ENCODE measurements at regions not wholly inside any gene's neighbourhood (a gene's known extent, or its start where the extent isn't known, plus 50 kb on each side); places are given as distances from the start of the nearest gene placed in this dataset.

GRCh38 chr10:108861181-108861754, 1062.0 kb downstream of the XPNPEP1 start:
- no peaks in the 10 kb centered on the region for H3K9me3 ChIP-seq (ENCODE audit: control insufficient read depth, low read length)
- WGBS, 2 experiments (ENCODE audit: insufficient coverage in 2 of 2), result 80% methylated on average over 1 of the region's 5 CpGs; no CpG with 5 or more reads in 1 of the 2 experiments
- no peak overlapping the region for H3K4me3 ChIP-seq (ENCODE audit: extremely low read depth, insufficient read depth, low read length, poor library complexity, severe bottlenecking)
- no peak overlapping the region for H3K27ac ChIP-seq (ENCODE audit: low read depth, low read length, severe bottlenecking)
- no peaks in the 10 kb centered on the region for H3K4me1 ChIP-seq (ENCODE audit: control insufficient read depth, insufficient read depth, low read length, poor library complexity, severe bottlenecking)
- no peaks in the 10 kb centered on the region for H3K36me3 ChIP-seq (ENCODE audit: control insufficient read depth, insufficient read depth, low read length)

- H3K4me3 ChIP-seq (ENCODE audit: extremely low read depth, insufficient read depth, low read length, poor library complexity, severe bottlenecking), result no peak overlapping the region
- peaks cover 8% of the 10 kb centered on the region for H3K9me3 ChIP-seq (ENCODE audit: control insufficient read depth, low read length)
- H3K27ac ChIP-seq (ENCODE audit: low read depth, low read length, severe bottlenecking), result no peak overlapping the region
- 75 to 77% methylated on average over 2 of the region's 4 CpGs for WGBS, 2 experiments (ENCODE audit: insufficient coverage in 2 of 2)
- H3K4me1 ChIP-seq (ENCODE audit: control insufficient read depth, insufficient read depth, low read length, poor library complexity, severe bottlenecking), result no peaks in the 10 kb centered on the region
- H3K36me3 ChIP-seq (ENCODE audit: control insufficient read depth, insufficient read depth, low read length), result no peaks in the 10 kb centered on the region
Measured at GRCh38 chr10:108852211-108852610, 1071.1 kb downstream of the XPNPEP1 start.

DNA sequence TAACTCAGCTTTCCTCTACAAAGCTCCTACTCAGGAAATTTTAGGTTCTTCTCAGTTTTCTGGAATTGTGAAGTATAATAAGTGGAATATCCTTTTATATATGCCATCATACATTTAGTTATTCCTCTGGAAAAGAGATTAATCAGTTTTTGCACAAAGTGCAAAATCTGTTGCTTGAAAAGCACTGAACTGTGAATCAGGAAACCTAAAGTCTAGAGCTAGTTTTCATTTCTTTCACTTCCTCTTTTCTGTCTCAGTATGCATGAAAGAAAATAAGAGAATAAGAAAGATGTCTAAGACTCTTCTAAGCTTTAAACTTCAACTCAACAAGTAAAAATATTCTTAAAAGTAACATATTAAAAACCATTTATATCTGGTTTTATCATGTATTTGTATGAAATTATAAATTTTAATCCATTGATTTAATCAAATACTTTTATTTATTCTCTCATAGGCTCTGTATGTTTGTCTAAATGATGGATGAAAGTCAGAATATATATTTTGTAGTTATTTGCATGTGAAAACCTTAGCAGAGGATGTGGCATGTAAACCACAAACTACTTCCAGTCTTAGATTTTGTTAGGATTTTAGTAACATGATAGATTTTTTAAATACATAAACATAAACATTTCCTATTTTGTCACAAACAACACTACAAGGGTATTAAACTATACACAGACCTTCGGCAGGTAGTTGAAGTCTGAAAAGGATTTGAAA, 1073.0 kb downstream of the XPNPEP1 start:
- Histone ChIP-seq H3K36me3 (ENCODE audit: control insufficient read depth, insufficient read depth, low read length) (no peaks in the 10 kb centered on the region), H3K9me3 (ENCODE audit: control insufficient read depth, low read length) (peaks cover 8% of the 10 kb centered on the region), H3K4me1 (ENCODE audit: control insufficient read depth, insufficient read depth, low read length, poor library complexity, severe bottlenecking) (no peaks in the 10 kb centered on the region), H3K4me3 (ENCODE audit: extremely low read depth, insufficient read depth, low read length, poor library complexity, severe bottlenecking) (no peak overlapping the region), H3K27ac (ENCODE audit: low read depth, low read length, severe bottlenecking) (no peak overlapping the region)
- no CpG with 5 or more reads among the region's 1 CpG for WGBS, 2 experiments (ENCODE audit: insufficient coverage in 2 of 2)

GRCh38 chr10:108849688-108850087, 1073.6 kb downstream of the XPNPEP1 start:
- no peaks in the 10 kb centered on the region for H3K4me1 ChIP-seq (ENCODE audit: control insufficient read depth, insufficient read depth, low read length, poor library complexity, severe bottlenecking)
- peaks cover 8% of the 10 kb centered on the region for H3K9me3 ChIP-seq (ENCODE audit: control insufficient read depth, low read length)
- WGBS, 2 experiments (ENCODE audit: insufficient coverage in 2 of 2), result no CpG with 5 or more reads among the region's 2 CpGs
- no peak overlapping the region for H3K27ac ChIP-seq (ENCODE audit: low read depth, low read length, severe bottlenecking)
- H3K36me3 ChIP-seq (ENCODE audit: control insufficient read depth, insufficient read depth, low read length), result no peaks in the 10 kb centered on the region
- H3K4me3 ChIP-seq (ENCODE audit: extremely low read depth, insufficient read depth, low read length, poor library complexity, severe bottlenecking), result no peak overlapping the region

- H3K4me3 ChIP-seq (ENCODE audit: extremely low read depth, insufficient read depth, low read length, poor library complexity, severe bottlenecking), result no peak overlapping the region
- H3K36me3 ChIP-seq (ENCODE audit: control insufficient read depth, insufficient read depth, low read length), result no peaks in the 10 kb centered on the region
- no peaks in the 10 kb centered on the region for H3K4me1 ChIP-seq (ENCODE audit: control insufficient read depth, insufficient read depth, low read length, poor library complexity, severe bottlenecking)
- H3K27ac ChIP-seq (ENCODE audit: low read depth, low read length, severe bottlenecking), result no peak overlapping the region
- peaks cover 8% of the 10 kb centered on the region for H3K9me3 ChIP-seq (ENCODE audit: control insufficient read depth, low read length)
Measured at GRCh38 chr10:108849186-108849585, 1074.1 kb downstream of the XPNPEP1 start.

GRCh38 chr10:108848046-108848445, 1075.3 kb downstream of the XPNPEP1 start:
- no CpG with 5 or more reads among the region's 1 CpG for WGBS, 2 experiments (ENCODE audit: insufficient coverage in 2 of 2)
- Histone ChIP-seq H3K4me1 (ENCODE audit: control insufficient read depth, insufficient read depth, low read length, poor library complexity, severe bottlenecking) (no peaks in the 10 kb centered on the region), H3K9me3 (ENCODE audit: control insufficient read depth, low read length) (peaks cover under 1% of the 10 kb centered on the region)

DNA sequence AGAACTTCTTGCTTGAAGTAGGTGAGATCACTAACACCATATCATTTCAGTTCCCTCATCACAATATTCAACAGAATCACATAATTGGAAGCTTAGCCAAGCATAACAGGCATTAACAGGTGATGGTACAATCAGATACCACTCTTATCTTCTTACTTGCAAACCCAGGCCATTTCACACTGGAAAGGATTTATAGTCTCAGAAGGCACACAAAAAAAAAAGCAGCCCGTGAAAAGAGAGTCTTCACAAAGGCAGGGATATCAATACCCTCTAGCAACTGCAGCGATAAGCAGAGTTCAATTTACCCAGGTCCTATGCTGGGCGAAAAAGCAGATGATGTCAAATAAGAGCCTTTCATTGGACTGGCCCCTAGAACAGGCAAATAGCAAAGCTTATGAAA, 1082.4 kb downstream of the XPNPEP1 start:
- no peaks in the 10 kb centered on the region for H3K4me1 ChIP-seq (ENCODE audit: control insufficient read depth, insufficient read depth, low read length, poor library complexity, severe bottlenecking)
- H3K9me3 ChIP-seq (ENCODE audit: control insufficient read depth, low read length), result no peaks in the 10 kb centered on the region
- no peak overlapping the region for H3K4me3 ChIP-seq (ENCODE audit: extremely low read depth, insufficient read depth, low read length, poor library complexity, severe bottlenecking)
- 61 to 69% methylated on average over 2 to 3 of the region's 3 CpGs for WGBS, 2 experiments (ENCODE audit: insufficient coverage in 2 of 2)
- H3K36me3 ChIP-seq (ENCODE audit: control insufficient read depth, insufficient read depth, low read length), result no peaks in the 10 kb centered on the region
- no peak overlapping the region for H3K27ac ChIP-seq (ENCODE audit: low read depth, low read length, severe bottlenecking)

More at GRCh38 chr10:108848046-108848445, 1075.3 kb downstream of the XPNPEP1 start:
- Histone ChIP-seq H3K4me3 (ENCODE audit: extremely low read depth, insufficient read depth, low read length, poor library complexity, severe bottlenecking) (no peak overlapping the region), H3K36me3 (ENCODE audit: control insufficient read depth, insufficient read depth, low read length) (no peaks in the 10 kb centered on the region), H3K27ac (ENCODE audit: low read depth, low read length, severe bottlenecking) (no peak overlapping the region)

DNA sequence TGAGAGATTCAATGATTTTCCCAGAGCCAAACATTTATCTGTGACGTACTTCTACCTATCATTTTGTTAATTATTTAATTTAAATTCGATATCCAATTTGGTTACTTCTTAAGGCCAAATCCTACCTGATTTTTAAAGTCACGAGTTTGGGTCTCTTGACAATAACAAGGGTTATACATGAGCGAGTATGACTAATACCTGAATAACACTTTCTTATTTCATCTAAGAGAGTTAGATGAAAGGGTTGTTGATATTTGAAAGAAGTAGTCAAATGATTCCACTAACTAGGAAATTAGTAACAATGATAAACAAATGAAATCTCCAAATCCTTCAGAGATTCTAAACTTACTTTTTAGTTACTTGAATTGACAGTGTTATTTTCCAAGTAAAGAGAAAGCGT, 1086.9 kb downstream of the XPNPEP1 start:
- WGBS, 2 experiments (ENCODE audit: insufficient coverage in 2 of 2), result 86% methylated on average over 1 of the region's 5 CpGs; no CpG with 5 or more reads in 1 of the 2 experiments
- no peaks in the 10 kb centered on the region for H3K36me3 ChIP-seq (ENCODE audit: control insufficient read depth, insufficient read depth, low read length)
- H3K4me1 ChIP-seq (ENCODE audit: control insufficient read depth, insufficient read depth, low read length, poor library complexity, severe bottlenecking), result no peaks in the 10 kb centered on the region
- H3K27ac ChIP-seq (ENCODE audit: low read depth, low read length, severe bottlenecking), result no peak overlapping the region
- no peak overlapping the region for H3K4me3 ChIP-seq (ENCODE audit: extremely low read depth, insufficient read depth, low read length, poor library complexity, severe bottlenecking)
- peaks cover 1% of the 10 kb centered on the region for H3K9me3 ChIP-seq (ENCODE audit: control insufficient read depth, low read length)

DNA sequence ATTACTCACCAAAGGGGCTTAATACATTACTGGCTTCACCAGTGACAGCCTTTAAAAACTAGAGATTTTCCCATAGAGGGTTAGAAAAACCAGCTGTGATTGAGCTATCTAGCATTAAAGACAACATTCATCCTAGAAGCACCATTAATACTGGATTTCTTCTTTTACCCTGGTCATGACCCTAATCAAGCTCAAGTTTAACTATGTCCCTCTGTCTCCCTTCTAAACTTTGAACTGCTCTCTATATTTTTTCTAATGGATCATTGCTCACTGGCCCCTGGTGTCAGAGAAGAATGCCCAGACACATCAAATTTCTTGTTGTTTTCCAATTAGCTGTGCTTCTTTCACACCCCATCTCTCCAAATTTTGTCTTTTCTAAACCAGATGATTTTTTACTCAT, 1101.3 kb downstream of the XPNPEP1 start:
- Histone ChIP-seq H3K36me3 (ENCODE audit: control insufficient read depth, insufficient read depth, low read length) (no peaks in the 10 kb centered on the region), H3K9me3 (ENCODE audit: control insufficient read depth, low read length) (peaks cover 4% of the 10 kb centered on the region), H3K4me3 (ENCODE audit: extremely low read depth, insufficient read depth, low read length, poor library complexity, severe bottlenecking) (no peak overlapping the region), H3K4me1 (ENCODE audit: control insufficient read depth, insufficient read depth, low read length, poor library complexity, severe bottlenecking) (no peaks in the 10 kb centered on the region), H3K27ac (ENCODE audit: low read depth, low read length, severe bottlenecking) (no peak overlapping the region)

- no peaks in the 10 kb centered on the region for H3K4me1 ChIP-seq (ENCODE audit: control insufficient read depth, insufficient read depth, low read length, poor library complexity, severe bottlenecking)
- no peak overlapping the region for H3K27ac ChIP-seq (ENCODE audit: low read depth, low read length, severe bottlenecking)
- no CpG with 5 or more reads among the region's 1 CpG for WGBS, 2 experiments (ENCODE audit: insufficient coverage in 2 of 2)
- H3K4me3 ChIP-seq (ENCODE audit: extremely low read depth, insufficient read depth, low read length, poor library complexity, severe bottlenecking), result no peak overlapping the region
- H3K9me3 ChIP-seq (ENCODE audit: control insufficient read depth, low read length), result peaks cover 4% of the 10 kb centered on the region
- no peaks in the 10 kb centered on the region for H3K36me3 ChIP-seq (ENCODE audit: control insufficient read depth, insufficient read depth, low read length)
Measured at GRCh38 chr10:108819302-108819701, 1104.0 kb downstream of the XPNPEP1 start.

- Histone ChIP-seq H3K4me1 (ENCODE audit: control insufficient read depth, insufficient read depth, low read length, poor library complexity, severe bottlenecking) (no peaks in the 10 kb centered on the region), H3K27ac (ENCODE audit: low read depth, low read length, severe bottlenecking) (no peak overlapping the region), H3K36me3 (ENCODE audit: control insufficient read depth, insufficient read depth, low read length) (no peaks in the 10 kb centered on the region), H3K4me3 (ENCODE audit: extremely low read depth, insufficient read depth, low read length, poor library complexity, severe bottlenecking) (no peak overlapping the region), H3K9me3 (ENCODE audit: control insufficient read depth, low read length) (peaks cover 7% of the 10 kb centered on the region)
- 95 to 100% methylated on average over 2 of the region's 2 CpGs for WGBS, 2 experiments (ENCODE audit: insufficient coverage in 2 of 2)
Measured at GRCh38 chr10:108817584-108817983, 1105.7 kb downstream of the XPNPEP1 start.

Measured in mesodermal cell (in vitro differentiated cells).